ENCODE measurements at regions not wholly inside any gene's neighbourhood (a gene's known extent, or its start where the extent isn't known, plus 50 kb on each side); places are given as distances from the start of the nearest gene placed in this dataset.
A peak's percentile ranks its signal among the peaks of the same experiment; 100 is the strongest.
"Not testable (repeated sequence)": the region's sequence is repeated elsewhere in the genome, so short reads cannot be mapped to it uniquely, and the experiment has no call there.

DNA sequence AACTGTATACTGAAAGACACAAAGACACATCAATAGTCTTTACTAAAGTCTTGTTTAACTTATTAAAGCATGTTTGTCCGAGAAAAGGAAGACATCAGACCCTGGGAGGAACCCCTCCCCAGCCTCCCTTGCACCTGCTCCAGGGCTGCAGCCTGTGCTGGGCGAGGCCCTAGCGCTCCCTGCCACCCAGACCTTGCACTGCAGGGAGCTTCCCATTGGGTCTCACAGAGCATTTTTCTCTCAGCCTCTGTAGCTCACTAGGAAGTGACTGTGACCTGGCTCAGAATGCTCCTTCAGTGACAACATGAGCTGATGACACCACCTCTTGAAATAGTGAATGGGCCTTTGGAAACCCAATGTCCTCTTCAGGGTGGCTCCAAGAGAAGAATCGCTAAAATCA, 461.2 kb downstream of the TMEM121 start:
- H3K27me3 Mint-ChIP-seq: no peaks in the 10 kb centered on the region
- H3K9me3 Mint-ChIP-seq (ENCODE audit: low read depth): no peaks in the 10 kb centered on the region
- no peak for DNase-seq
- no peak overlapping the region for H3K4me3 Mint-ChIP-seq
- CTCF ChIA-PET: interaction anchor here (0.9 to 2.3 kb wide), 3 partner anchors 13 to 14 kb away, joined by 3 to 11 read pairs (median 5); no protein-coding TSS in a partner anchor
- H3K27ac Mint-ChIP-seq: peak overlapping the region; percentile 56
- no peak for ATAC-seq
- no peaks in the 10 kb centered on the region for H3K36me3 Mint-ChIP-seq
- H3K4me1 Mint-ChIP-seq: peaks cover 57% of the 10 kb centered on the region

DNA sequence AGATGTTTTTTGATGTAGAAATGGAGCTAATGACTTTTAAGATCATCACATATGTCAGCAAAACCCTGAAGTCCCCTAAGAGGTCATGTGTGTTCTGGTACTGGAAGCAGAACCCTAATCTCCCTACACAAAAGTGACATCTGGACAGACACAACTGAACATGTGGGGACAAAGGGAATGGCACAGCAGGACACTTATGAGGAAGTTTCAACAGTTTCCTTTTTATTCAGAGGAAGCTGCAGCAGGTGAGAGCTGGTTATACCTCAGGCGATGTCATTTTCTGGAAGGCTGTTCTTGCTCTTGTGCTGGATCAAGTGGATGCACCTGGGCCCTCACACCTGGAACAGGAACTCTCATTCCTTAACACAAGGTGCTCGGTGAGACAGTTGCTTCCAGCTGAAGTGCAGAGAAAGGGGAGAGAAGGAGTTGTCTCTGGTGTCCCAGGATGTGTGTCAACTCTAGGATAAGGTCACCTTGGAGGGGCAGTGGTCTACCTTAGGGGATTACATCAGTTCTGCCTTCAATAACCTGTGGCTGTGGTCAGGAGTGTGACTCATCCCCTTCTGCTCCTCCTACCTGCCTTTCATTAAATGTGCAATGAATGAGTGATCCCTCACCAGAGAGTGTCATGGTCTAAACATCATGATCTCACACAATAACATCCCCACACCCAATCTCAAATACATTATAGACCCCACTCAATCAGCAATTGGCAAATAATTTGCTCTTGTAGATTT, 463.4 kb downstream of the TMEM121 start:
- peak; percentile 79 for DNase-seq
- Mint-ChIP-seq H3K36me3 (no peaks in the 10 kb centered on the region), H3K4me1 (peaks cover 70% of the 10 kb centered on the region), H3K27ac (peak overlapping the region; percentile 6), H3K4me3 (no peak overlapping the region), H3K9me3 (ENCODE audit: low read depth) (no peaks in the 10 kb centered on the region), H3K27me3 (peaks cover 2% of the 10 kb centered on the region)
- CTCF ChIA-PET: interaction anchor here (1.3 to 2.3 kb wide), 4 partner anchors 10 to 39 kb away, joined by 3 to 11 read pairs (median 4); no protein-coding TSS in a partner anchor
- ATAC-seq: peak; percentile 67

GRCh38 chr14:105991677-105992076, 465.3 kb downstream of the TMEM121 start:
- not testable (repeated sequence) for H3K9me3 Mint-ChIP-seq (ENCODE audit: low read depth); DNase-seq; ATAC-seq; H3K27me3 Mint-ChIP-seq; H3K27ac Mint-ChIP-seq; H3K4me3 Mint-ChIP-seq; H3K36me3 Mint-ChIP-seq
- peaks cover 62% of the 10 kb centered on the region for H3K4me1 Mint-ChIP-seq
- CTCF ChIA-PET: interaction anchor here (1.4 to 1.5 kb wide), 3 partner anchors 10 to 17 kb away, joined by 3 to 5 read pairs (median 3); no protein-coding TSS in a partner anchor

- H3K9me3 Mint-ChIP-seq (ENCODE audit: low read depth): no peaks in the 10 kb centered on the region
- ATAC-seq (no peak), DNase-seq (no peak)
- H3K27ac Mint-ChIP-seq: no peak overlapping the region
- CTCF ChIA-PET: no interaction called here
- H3K4me1 Mint-ChIP-seq: peaks cover 56% of the 10 kb centered on the region
- H3K36me3 Mint-ChIP-seq: no peaks in the 10 kb centered on the region
- peaks cover 2% of the 10 kb centered on the region for H3K27me3 Mint-ChIP-seq
- H3K4me3 Mint-ChIP-seq: no peak overlapping the region
These were observed 467.4 kb downstream of the TMEM121 start for GRCh38 chr14:105993814-105994213.

- H3K4me1 Mint-ChIP-seq: peaks cover 55% of the 10 kb centered on the region
- H3K9me3 Mint-ChIP-seq (ENCODE audit: low read depth); CTCF ChIA-PET; H3K27me3 Mint-ChIP-seq; ATAC-seq; DNase-seq; H3K36me3 Mint-ChIP-seq; H3K27ac Mint-ChIP-seq; H3K4me3 Mint-ChIP-seq: not testable (repeated sequence)
These were observed 468.8 kb downstream of the TMEM121 start for GRCh38 chr14:105995011-105995710.

GRCh38 chr14:105998597-105998996, 472.2 kb downstream of the TMEM121 start:
- not testable (repeated sequence) for H3K36me3 Mint-ChIP-seq; H3K9me3 Mint-ChIP-seq (ENCODE audit: low read depth); ATAC-seq; DNase-seq; H3K27me3 Mint-ChIP-seq
- Mint-ChIP-seq H3K4me3 (peak overlapping the region; percentile 63), H3K27ac (peak overlapping the region; percentile 73), H3K4me1 (peaks cover 52% of the 10 kb centered on the region)
- CTCF ChIA-PET: interaction anchor here (0.6 to 0.8 kb wide), 6 partner anchors 10 to 38 kb away, joined by 3 to 19 read pairs (median 5); no protein-coding TSS in a partner anchor

GRCh38 chr14:105999361-106000028, 473.1 kb downstream of the TMEM121 start:
- Mint-ChIP-seq H3K4me1 (peaks cover 52% of the 10 kb centered on the region), H3K9me3 (ENCODE audit: low read depth) (no peaks in the 10 kb centered on the region), H3K4me3 (peak overlapping the region; percentile 63), H3K27ac (peak overlapping the region; percentile 70), H3K27me3 (no peaks in the 10 kb centered on the region), H3K36me3 (no peaks in the 10 kb centered on the region)
- DNase-seq: peak; percentile 93
- ATAC-seq: peak; percentile 88
- CTCF ChIA-PET: interaction anchor here (0.6 to 3.4 kb wide), 8 partner anchors 11 to 39 kb away, joined by 3 to 39 read pairs (median 9); no protein-coding TSS in a partner anchor

DNA sequence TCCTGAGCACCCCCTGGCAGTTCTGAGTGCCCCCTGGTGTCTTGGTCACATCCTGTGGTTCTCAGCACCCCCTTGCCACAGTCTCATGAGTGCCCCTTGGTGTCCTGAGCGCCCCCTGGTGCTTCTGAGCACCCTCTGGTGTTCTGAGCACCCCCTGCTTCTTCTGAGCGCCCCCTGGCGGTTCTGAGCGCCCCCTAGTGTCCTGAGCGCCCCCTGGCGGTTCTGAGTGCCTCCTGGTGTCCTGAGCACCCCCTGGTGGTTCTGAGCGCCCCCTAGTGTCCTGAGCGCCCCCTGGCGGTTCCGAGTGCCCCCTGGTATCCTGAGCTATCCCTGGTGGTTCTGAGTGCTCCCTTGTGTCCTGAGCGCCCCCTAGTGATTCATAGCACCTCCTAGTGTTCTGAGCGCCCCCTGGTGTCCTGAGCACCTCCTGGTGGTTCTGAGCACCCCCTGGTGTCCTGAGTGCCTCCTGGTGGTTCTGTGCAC, 473.7 kb downstream of the TMEM121 start:
- peaks cover 54% of the 10 kb centered on the region for H3K4me1 Mint-ChIP-seq
- peak overlapping the region; percentile 70 for H3K27ac Mint-ChIP-seq
- not testable (repeated sequence) for H3K36me3 Mint-ChIP-seq; H3K27me3 Mint-ChIP-seq; H3K4me3 Mint-ChIP-seq; H3K9me3 Mint-ChIP-seq (ENCODE audit: low read depth)
- ATAC-seq: peak; percentile 34
- peak; percentile 77 for DNase-seq
- CTCF ChIA-PET: interaction anchor here (0.7 to 3.4 kb wide), 9 partner anchors 11 to 170 kb away, joined by 3 to 39 read pairs (median 3); no protein-coding TSS in a partner anchor

- not testable (repeated sequence) for H3K4me3 Mint-ChIP-seq; H3K36me3 Mint-ChIP-seq; H3K9me3 Mint-ChIP-seq (ENCODE audit: low read depth); H3K27me3 Mint-ChIP-seq
- CTCF ChIA-PET: interaction anchor here (0.6 to 3.4 kb wide), 16 partner anchors 11 to 324 kb away, joined by 3 to 39 read pairs (median 4); no protein-coding TSS in a partner anchor
- DNase-seq (peak; percentile 61), ATAC-seq (peak; percentile 20)
- Mint-ChIP-seq H3K4me1 (peaks cover 61% of the 10 kb centered on the region), H3K27ac (peak overlapping the region; percentile 56)
These were observed 474.9 kb downstream of the TMEM121 start for GRCh38 chr14:106001277-106001676.

GRCh38 chr14:106003351-106003750, 477.0 kb downstream of the TMEM121 start:
- Mint-ChIP-seq H3K4me3 (no peak overlapping the region), H3K27me3 (peaks cover 3% of the 10 kb centered on the region), H3K4me1 (peaks cover 56% of the 10 kb centered on the region), H3K9me3 (ENCODE audit: low read depth) (no peaks in the 10 kb centered on the region), H3K27ac (no peak overlapping the region), H3K36me3 (no peaks in the 10 kb centered on the region)
- ATAC-seq (no peak), DNase-seq (no peak)
- CTCF ChIA-PET: no interaction called here

DNA sequence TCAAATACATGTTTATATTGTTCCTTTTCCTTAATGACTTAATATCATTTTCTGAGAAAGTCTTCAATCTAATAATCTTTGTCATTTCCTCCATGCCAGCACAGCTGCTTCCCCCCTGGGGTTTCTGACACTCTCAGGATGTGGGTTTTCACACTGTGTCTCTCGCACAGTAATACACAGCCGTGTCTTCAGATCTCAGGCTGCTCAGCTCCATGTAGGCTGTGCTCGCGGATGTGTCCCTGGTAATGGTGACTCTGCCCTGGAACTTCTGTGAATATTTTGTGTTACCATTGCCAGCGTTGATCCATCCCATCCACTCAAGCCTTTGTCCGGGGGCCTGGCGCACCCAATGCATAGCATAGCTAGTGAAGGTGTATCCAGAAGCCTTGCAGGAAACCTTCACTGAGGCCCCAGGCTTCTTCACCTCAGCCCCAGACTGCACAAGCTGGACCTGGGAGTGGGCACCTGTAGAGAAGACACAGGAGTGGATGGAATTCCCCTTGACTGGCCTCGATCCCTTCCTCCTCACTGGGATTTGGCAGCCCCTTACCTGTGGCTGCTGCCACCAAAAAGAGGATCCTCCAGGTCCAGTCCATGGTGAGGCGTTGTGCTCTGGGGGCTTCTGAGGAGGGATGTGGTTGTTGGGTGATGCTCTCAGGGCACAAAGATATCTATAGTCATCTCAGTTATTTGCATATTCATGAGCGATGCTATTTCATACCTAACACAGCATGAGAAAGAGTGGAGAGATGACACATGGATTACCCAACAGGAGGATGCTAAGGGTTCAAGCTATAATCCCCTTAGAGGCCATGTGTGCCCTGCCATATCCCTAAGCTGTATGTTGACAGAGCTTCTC, 478.8 kb downstream of the TMEM121 start:
- Mint-ChIP-seq H3K27ac (peak overlapping the region; percentile 96), H3K4me3 (peak overlapping the region; percentile 54), H3K4me1 (peaks cover 44% of the 10 kb centered on the region)
- peak; percentile 88 for ATAC-seq
- not testable (repeated sequence) for H3K36me3 Mint-ChIP-seq; H3K27me3 Mint-ChIP-seq; H3K9me3 Mint-ChIP-seq (ENCODE audit: low read depth)
- DNase-seq: peak; percentile 91
- CTCF ChIA-PET: interaction anchor here (1.0 to 2.3 kb wide), 10 partner anchors 9 to 430 kb away, joined by 3 to 19 read pairs (median 7); no protein-coding TSS in a partner anchor

GRCh38 chr14:106006043-106006442, 479.7 kb downstream of the TMEM121 start:
- not testable (repeated sequence) for H3K36me3 Mint-ChIP-seq; H3K27me3 Mint-ChIP-seq; H3K4me3 Mint-ChIP-seq; H3K9me3 Mint-ChIP-seq (ENCODE audit: low read depth)
- ATAC-seq: peak; percentile 37
- CTCF ChIA-PET: interaction anchor here (1.5 to 2.3 kb wide), 5 partner anchors 9 to 61 kb away, joined by 4 to 19 read pairs (median 10); no protein-coding TSS in a partner anchor
- Mint-ChIP-seq H3K4me1 (peaks cover 46% of the 10 kb centered on the region), H3K27ac (peak overlapping the region; percentile 78)
- peak; percentile 72 for DNase-seq

Measured in activated CD8-positive, alpha-beta memory T cell treated with anti-CD3 and anti-CD28 coated beads, Interleukin-2, amount 10 ng/mL, durations not matched to agents 7 days and 5 days (primary cell).